Left lung (tissue), 4 donors: ENCODE measurements at regions not wholly inside any gene's neighbourhood (a gene's known extent, or its start where the extent isn't known, plus 50 kb on each side); places are given as distances from the start of the nearest gene placed in this dataset.

Experiments used
- ATAC-seq: fragments of 200-7000 bp; cut with Tn5 transposase; one replicate; pipeline ENCODE4 v1.9.1; 2020; ENCODE audit warnings: moderate library complexity
- DNase-seq, 4 donors: peaks; one replicate each; pipeline ENCODE4 v3.0.0-alpha.2; 2013 to 2020
- H3K27ac ChIP-seq, 2 donors: fragments of 200-600 bp; sonication (generic) in 1 of 2; one replicate each; pipeline versions ENCODE4 v1.5.0 to v1.8.0; 2020 to 2021
- H3K27me3 ChIP-seq, 2 donors: fragments of 200-600 bp; sonication (generic) in 1 of 2; one replicate each; pipeline versions ENCODE4 v1.5.0 to v1.8.0; 2020 to 2021
- H3K36me3 ChIP-seq, 2 donors: fragments of 200-600 bp; sonication (generic) in 1 of 2; one replicate each; pipeline versions ENCODE4 v1.5.0 to v1.8.0; 2020 to 2021
- H3K4me1 ChIP-seq, 2 donors: fragments of 200-600 bp; one replicate each; pipeline ENCODE4 v1.8.0; 2021
- H3K4me3 ChIP-seq, 2 donors: fragments of 200-600 bp; sonication (generic) in 1 of 2; one replicate each; pipeline versions ENCODE4 v1.5.0 to v1.8.0; 2020 to 2021; ENCODE audit warnings: mild to moderate bottlenecking in 1 of 2
- H3K9me3 ChIP-seq, 2 donors: fragments of 200-600 bp; sonication (generic) in 1 of 2; one replicate each; pipeline versions ENCODE4 v1.5.0 to v1.8.0; 2020 to 2021
- intact Hi-C, 2 donors: fragments of 100-400 bp; cut with DNase I; formaldehyde crosslinking; loops; one replicate each; pipeline versions ENCODE4 v1.11.2 to v1.14.2; 2022
- TF ChIP-seq, protein P1 (sequence below), 2 donors: fragments of 200-600 bp; sonication (generic) in 1 of 2; IDR thresholded peaks; one replicate each; pipeline versions ENCODE4 v1.5.0 to v1.8.0; 2021; ENCODE audit warnings: antibody characterized with exemption in 2 of 2
- donor health status: DM: no; HTN: yes; CAD: no.
- donor health status: DM: no; HTN: no; CAD: no.

DNA sequence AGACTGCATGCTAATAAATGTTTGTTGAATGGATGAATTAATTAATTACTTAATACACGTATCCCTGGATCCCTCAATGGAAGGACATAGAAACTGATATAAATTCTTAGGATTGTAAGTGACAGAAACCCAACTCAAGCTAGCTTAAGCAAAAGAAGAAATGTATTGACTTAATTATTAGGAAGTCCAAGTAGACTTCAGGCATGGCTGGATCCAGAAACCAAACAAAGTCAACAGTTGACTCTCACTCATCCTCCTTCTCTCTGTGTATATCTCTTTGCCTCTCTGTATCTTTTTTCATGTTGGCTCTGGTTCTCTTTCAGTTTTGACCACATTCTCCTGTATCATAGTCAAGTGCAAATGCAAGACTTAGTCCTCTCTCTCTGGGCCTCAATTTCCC lies 82.0 kb upstream of the CTNNBL1 start:
- Histone ChIP-seq H3K4me3 (no peak overlapping the region), H3K27ac (no peak overlapping the region), H3K36me3 (no peaks in the 10 kb centered on the region), H3K4me1 (no peaks in the 10 kb centered on the region), H3K27me3 (peaks cover 0 to 3% of the 10 kb centered on the region in 2 donors), H3K9me3 (no peaks in the 10 kb centered on the region)
- intact Hi-C loops = no loop called here
- DNase-seq = no peak
- no peak for ATAC-seq
- TF ChIP-seq, protein P1, sequence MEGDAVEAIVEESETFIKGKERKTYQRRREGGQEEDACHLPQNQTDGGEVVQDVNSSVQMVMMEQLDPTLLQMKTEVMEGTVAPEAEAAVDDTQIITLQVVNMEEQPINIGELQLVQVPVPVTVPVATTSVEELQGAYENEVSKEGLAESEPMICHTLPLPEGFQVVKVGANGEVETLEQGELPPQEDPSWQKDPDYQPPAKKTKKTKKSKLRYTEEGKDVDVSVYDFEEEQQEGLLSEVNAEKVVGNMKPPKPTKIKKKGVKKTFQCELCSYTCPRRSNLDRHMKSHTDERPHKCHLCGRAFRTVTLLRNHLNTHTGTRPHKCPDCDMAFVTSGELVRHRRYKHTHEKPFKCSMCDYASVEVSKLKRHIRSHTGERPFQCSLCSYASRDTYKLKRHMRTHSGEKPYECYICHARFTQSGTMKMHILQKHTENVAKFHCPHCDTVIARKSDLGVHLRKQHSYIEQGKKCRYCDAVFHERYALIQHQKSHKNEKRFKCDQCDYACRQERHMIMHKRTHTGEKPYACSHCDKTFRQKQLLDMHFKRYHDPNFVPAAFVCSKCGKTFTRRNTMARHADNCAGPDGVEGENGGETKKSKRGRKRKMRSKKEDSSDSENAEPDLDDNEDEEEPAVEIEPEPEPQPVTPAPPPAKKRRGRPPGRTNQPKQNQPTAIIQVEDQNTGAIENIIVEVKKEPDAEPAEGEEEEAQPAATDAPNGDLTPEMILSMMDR (IDR thresholded peaks at IDR 0.05) = no peak

DNA sequence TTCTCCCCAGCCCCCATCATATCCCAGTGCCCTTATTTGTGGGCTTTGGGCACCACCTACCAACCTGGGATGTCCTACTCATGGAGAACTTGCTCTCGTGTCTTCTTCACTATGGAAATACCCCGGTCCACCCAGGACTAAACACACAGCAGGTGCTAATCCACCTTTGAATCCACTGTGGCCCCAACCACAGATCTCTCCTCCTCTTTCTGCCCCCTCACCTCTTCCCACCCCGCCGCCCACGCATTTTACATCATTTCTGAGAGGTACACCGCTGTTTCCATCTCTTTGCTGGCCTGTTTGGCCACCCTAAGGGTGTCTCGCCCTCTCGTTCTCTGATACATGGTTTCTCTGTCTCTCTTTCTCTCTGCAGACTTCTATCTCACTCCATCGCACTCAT lies 82.5 kb upstream of the CTNNBL1 start:
- Histone ChIP-seq H3K27me3 (peaks cover 0 to 6% of the 10 kb centered on the region in 2 donors), H3K4me3 (no peak overlapping the region), H3K4me1 (no peaks in the 10 kb centered on the region), H3K36me3 (no peaks in the 10 kb centered on the region), H3K27ac (no peak overlapping the region), H3K9me3 (no peaks in the 10 kb centered on the region)
- no peak for DNase-seq
- TF ChIP-seq, protein P1 (IDR thresholded peaks at IDR 0.05) = no peak
- intact Hi-C loops = no loop called here
- ATAC-seq = no peak

DNA sequence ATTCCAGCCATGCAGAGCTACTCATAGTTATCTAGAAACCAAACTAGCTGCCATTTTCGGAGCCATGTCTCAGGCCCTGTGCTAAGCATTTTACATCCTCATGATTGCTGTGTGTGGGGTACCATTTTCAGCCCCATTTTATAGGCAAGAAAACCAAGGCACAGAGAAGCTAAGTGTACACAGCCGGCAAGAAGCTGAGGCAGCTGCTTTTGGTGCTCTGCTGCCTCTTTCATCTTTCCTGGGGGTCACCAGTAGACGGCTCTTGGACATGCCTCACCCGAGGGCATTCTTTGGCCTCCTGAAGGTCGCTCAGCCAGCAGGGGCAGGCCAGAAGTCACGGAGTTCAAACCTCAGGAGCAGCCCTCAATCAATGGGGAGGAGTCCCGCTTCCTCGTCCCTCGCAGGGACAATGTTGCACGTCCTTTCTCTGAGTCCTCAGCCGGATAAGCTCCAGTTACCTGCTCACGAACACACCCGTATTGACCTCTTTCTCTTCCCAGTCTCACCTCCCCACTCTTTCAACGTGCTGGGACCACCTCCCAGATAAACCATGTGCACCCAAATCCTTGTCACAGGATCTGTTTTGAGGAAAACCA lies 82.6 kb upstream of the BLCAP start:
- intact Hi-C loops = no loop called here
- Histone ChIP-seq H3K9me3 (no peaks in the 10 kb centered on the region), H3K36me3 (no peaks in the 10 kb centered on the region), H3K4me3 (no peak overlapping the region), H3K27ac (no peak overlapping the region), H3K27me3 (peaks cover 0 to 13% of the 10 kb centered on the region in 2 donors), H3K4me1 (no peaks in the 10 kb centered on the region)
- ATAC-seq (no peak), DNase-seq (no peak)
- TF ChIP-seq, protein P1 (IDR thresholded peaks at IDR 0.05) = no peak

DNA sequence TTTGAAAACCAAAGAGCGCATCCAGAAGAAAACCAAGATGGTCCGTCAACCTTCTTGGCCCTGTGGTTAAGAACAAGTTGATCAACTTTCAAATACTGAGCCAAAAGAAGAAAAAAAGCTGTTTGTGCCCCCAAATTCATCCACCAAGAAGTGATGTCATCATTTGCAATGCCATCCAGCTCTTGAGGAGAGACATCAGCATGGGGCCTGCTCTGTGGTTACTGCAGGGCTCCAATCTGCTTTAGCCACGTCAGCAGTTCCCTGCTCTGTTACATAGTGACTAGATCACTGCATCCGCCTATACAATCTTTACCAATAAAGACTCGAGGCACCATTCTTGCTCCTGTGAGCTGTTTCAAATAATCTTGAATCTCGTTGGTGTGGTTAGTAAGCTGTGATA lies 75.0 kb upstream of the BLCAP start:
- no peaks in the 10 kb centered on the region for H3K9me3 ChIP-seq
- intact Hi-C loops = no loop called here
- DNase-seq (no peak), ATAC-seq (no peak)
- no peak overlapping the region for H3K27ac ChIP-seq
- no peaks in the 10 kb centered on the region for H3K4me1 ChIP-seq
- H3K4me3 ChIP-seq = no peak overlapping the region
- TF ChIP-seq, protein P1 (IDR thresholded peaks at IDR 0.05) = no peak
- no peaks in the 10 kb centered on the region for H3K36me3 ChIP-seq
- peaks cover 6 to 51% of the 10 kb centered on the region in 2 donors for H3K27me3 ChIP-seq

DNA sequence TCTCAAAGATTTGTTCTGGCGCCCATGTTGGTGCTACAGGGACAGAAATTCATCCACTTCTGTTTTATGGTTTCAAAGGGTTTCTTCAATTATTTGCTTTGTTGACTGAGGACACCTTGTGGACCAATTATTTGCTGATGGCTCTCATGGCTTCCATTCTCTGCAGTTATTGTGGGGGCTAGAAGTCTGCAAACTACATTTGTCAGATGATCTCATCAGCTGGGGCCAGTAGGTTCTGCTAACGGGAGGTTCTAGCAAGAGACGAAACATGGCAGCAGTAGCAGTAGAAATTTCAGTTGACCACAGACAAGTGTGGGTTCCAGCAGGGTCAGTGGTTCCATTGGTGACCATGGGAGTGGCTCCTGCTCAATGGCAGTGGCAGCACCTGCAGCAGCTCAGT lies 72.8 kb upstream of the BLCAP start:
- intact Hi-C loops = no loop called here
- H3K4me3 ChIP-seq = no peak overlapping the region
- no peak for DNase-seq
- TF ChIP-seq, protein P1 (IDR thresholded peaks at IDR 0.05) = no peak
- H3K27me3 ChIP-seq = peaks cover 6 to 61% of the 10 kb centered on the region in 2 donors
- no peaks in the 10 kb centered on the region for H3K4me1 ChIP-seq
- no peak for ATAC-seq
- H3K9me3 ChIP-seq = no peaks in the 10 kb centered on the region
- H3K36me3 ChIP-seq = no peaks in the 10 kb centered on the region
- no peak overlapping the region for H3K27ac ChIP-seq
